ENCODE measurements at regions not wholly inside any gene's neighbourhood (a gene's known extent, or its start where the extent isn't known, plus 50 kb on each side); places are given as distances from the start of the nearest gene placed in this dataset.
A peak's percentile ranks its signal among the peaks of the same experiment; 100 is the strongest.

GRCh38 chr1:47709019-47709871 lies 271.4 kb downstream of the FOXD2 start:
- no peak for DNase-seq (ENCODE audit: extremely low spot score, unreplicated experiment)
- peaks cover 59% of the 10 kb centered on the region for H3K27me3 Mint-ChIP-seq (ENCODE audit: unreplicated experiment)

DNA sequence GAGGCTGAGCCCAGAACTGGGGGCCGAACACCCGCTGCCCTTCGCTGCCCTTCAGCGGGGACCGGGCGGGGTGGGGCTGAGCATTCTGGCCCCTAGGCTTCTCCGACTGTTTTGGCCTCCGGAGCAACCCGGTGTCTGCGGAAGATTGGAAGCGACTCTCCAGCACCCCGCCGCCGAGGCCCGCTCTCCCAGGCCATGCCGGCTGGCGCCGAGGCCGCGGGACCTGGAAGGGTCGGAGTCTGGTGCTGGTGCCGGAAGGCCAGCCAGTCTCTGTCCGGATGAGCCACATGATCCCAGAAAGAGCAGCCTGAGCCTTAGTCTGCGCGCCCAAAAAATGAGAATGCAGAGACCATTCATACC lies 272.0 kb downstream of the FOXD2 start:
- Mint-ChIP-seq H3K9me3 (ENCODE audit: unreplicated experiment) (no peaks in the 10 kb centered on the region), H3K4me1 (ENCODE audit: unreplicated experiment) (peaks cover 17% of the 10 kb centered on the region), H3K27me3 (ENCODE audit: unreplicated experiment) (peaks cover 65% of the 10 kb centered on the region), H3K4me3 (ENCODE audit: unreplicated experiment) (peak overlapping the region; percentile 38), H3K36me3 (ENCODE audit: unreplicated experiment) (no peaks in the 10 kb centered on the region), H3K27ac (ENCODE audit: unreplicated experiment) (no peak overlapping the region)
- no peak for DNase-seq (ENCODE audit: extremely low spot score, unreplicated experiment)
- TF ChIP-seq CTCF (IDR thresholded peaks at IDR 0.05), result no peak

More at GRCh38 chr1:47709019-47709871, 271.4 kb downstream of the FOXD2 start:
- Mint-ChIP-seq H3K4me3 (ENCODE audit: unreplicated experiment) (peak overlapping the region; percentile 63), H3K36me3 (ENCODE audit: unreplicated experiment) (no peaks in the 10 kb centered on the region), H3K9me3 (ENCODE audit: unreplicated experiment) (no peaks in the 10 kb centered on the region), H3K4me1 (ENCODE audit: unreplicated experiment) (peaks cover 18% of the 10 kb centered on the region), H3K27ac (ENCODE audit: unreplicated experiment) (no peak overlapping the region)
- peak; percentile 49 for TF ChIP-seq CTCF (IDR thresholded peaks at IDR 0.05)

- Mint-ChIP-seq H3K4me1 (ENCODE audit: unreplicated experiment) (peaks cover 17% of the 10 kb centered on the region), H3K4me3 (ENCODE audit: unreplicated experiment) (peak overlapping the region; percentile 29), H3K36me3 (ENCODE audit: unreplicated experiment) (no peaks in the 10 kb centered on the region), H3K9me3 (ENCODE audit: unreplicated experiment) (no peaks in the 10 kb centered on the region), H3K27me3 (ENCODE audit: unreplicated experiment) (peaks cover 71% of the 10 kb centered on the region), H3K27ac (ENCODE audit: unreplicated experiment) (no peak overlapping the region)
- peak; percentile 99 for TF ChIP-seq CTCF (IDR thresholded peaks at IDR 0.05)
- DNase-seq (ENCODE audit: extremely low spot score, unreplicated experiment), result peak; percentile 93
Observed at GRCh38 chr1:47710329-47711071, 272.7 kb downstream of the FOXD2 start.
